Neural progenitor cell (in vitro differentiated cells): ENCODE measurements at regions not wholly inside any gene's neighbourhood (a gene's known extent, or its start where the extent isn't known, plus 50 kb on each side); places are given as distances from the start of the nearest gene placed in this dataset.

Experiments
- EZH2 ChIP-seq: fragments of 200-600 bp; sonication (generic); IDR thresholded peaks from 2 replicates; pipeline ENCODE4 v1.6.1; 2017; ENCODE audit warnings: antibody characterized with exemption, mild to moderate bottlenecking, moderate library complexity
- TF ChIP-seq, protein P1 (sequence below): fragments of 200-600 bp; sonication (generic); IDR thresholded peaks from 2 replicates; pipeline ENCODE4 v1.5.1; 2017; ENCODE audit warnings: antibody characterized with exemption, mild to moderate bottlenecking

- TF ChIP-seq, protein P1, sequence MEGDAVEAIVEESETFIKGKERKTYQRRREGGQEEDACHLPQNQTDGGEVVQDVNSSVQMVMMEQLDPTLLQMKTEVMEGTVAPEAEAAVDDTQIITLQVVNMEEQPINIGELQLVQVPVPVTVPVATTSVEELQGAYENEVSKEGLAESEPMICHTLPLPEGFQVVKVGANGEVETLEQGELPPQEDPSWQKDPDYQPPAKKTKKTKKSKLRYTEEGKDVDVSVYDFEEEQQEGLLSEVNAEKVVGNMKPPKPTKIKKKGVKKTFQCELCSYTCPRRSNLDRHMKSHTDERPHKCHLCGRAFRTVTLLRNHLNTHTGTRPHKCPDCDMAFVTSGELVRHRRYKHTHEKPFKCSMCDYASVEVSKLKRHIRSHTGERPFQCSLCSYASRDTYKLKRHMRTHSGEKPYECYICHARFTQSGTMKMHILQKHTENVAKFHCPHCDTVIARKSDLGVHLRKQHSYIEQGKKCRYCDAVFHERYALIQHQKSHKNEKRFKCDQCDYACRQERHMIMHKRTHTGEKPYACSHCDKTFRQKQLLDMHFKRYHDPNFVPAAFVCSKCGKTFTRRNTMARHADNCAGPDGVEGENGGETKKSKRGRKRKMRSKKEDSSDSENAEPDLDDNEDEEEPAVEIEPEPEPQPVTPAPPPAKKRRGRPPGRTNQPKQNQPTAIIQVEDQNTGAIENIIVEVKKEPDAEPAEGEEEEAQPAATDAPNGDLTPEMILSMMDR = no peak
- TF ChIP-seq EZH2 = no peak
These were observed 62.2 kb upstream of the C1QTNF7 start for GRCh38 chr4:15365641-15366040.
